AG10803 (cell line): ENCODE measurements at regions not wholly inside any gene's neighbourhood (a gene's known extent, or its start where the extent isn't known, plus 50 kb on each side); places are given as distances from the start of the nearest gene placed in this dataset.

ENCODE experiments used
- DNase-seq: peaks from one replicate; pipeline ENCODE4 v3.0.0; 2010; ENCODE audit warnings: low read depth
- H3K4me3 ChIP-seq: 2 replicates; pipeline ENCODE4 v1.5.1; 2011; ENCODE audit warnings: mild to moderate bottlenecking, low read length, control low read depth
- TF ChIP-seq, protein P1 (sequence below): conservative IDR thresholded peaks from 2 replicates; pipeline ENCODE4 v1.5.1; 2011; ENCODE audit warnings: mild to moderate bottlenecking, low read length, control low read depth, inconsistent platforms

DNA sequence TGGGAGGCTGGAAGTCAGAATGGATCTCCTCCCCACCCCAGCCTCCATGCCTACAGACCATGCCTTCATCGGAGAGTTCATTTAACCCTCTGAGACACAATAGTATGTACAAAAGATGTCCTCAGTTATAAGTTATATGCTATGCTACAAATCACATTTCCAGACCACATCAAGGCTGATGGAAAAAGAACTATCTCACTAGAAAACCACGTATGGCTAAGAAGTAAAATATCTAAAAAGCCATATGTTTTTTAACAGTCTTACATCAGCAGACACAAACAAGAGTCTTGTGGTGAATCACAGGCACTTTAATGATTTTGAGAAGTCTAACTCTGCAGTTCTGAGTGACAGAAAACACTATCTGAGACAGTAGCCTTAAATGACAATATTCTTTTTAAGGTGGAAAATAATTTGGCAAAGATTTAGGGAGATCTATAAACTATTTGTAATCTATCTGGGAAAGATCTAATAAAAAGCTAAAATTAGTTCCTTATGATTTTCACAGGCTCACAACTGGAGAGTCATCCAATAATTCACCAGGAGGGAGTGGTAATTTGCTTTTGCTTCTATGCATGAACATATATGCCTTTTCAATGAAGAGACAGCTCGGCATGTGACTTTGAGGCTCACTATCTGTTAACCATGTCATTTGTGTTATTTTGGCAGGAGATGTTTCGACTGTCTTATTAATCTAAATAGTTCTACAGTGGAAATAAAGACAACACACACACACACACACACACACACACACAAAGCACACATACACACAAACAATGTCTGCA lies 197.5 kb downstream of the IRS1 start:
- H3K4me3 ChIP-seq = no peak overlapping the region
- peak; percentile 74 for DNase-seq

DNA sequence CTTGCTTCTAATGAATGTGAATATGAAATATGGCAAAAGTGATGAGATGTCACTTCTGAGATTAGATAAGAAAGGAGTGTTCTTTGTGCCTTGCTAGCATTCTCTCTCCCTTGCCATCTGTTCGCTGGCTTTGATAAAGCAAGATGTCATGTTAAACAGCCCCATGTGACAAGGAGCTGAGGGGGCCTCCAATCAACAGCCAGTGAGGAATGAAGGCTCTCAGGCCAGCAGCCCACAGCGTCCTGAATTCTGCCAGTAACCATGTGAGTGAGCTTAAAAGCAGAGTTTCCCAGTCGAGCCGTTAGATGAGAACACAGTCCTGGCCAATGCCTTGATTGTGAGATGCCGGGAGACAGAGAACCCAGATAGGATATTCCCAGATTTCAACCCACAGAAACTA lies 198.8 kb downstream of the IRS1 start:
- no peak overlapping the region for H3K4me3 ChIP-seq
- no peak for DNase-seq
- TF ChIP-seq, protein P1, sequence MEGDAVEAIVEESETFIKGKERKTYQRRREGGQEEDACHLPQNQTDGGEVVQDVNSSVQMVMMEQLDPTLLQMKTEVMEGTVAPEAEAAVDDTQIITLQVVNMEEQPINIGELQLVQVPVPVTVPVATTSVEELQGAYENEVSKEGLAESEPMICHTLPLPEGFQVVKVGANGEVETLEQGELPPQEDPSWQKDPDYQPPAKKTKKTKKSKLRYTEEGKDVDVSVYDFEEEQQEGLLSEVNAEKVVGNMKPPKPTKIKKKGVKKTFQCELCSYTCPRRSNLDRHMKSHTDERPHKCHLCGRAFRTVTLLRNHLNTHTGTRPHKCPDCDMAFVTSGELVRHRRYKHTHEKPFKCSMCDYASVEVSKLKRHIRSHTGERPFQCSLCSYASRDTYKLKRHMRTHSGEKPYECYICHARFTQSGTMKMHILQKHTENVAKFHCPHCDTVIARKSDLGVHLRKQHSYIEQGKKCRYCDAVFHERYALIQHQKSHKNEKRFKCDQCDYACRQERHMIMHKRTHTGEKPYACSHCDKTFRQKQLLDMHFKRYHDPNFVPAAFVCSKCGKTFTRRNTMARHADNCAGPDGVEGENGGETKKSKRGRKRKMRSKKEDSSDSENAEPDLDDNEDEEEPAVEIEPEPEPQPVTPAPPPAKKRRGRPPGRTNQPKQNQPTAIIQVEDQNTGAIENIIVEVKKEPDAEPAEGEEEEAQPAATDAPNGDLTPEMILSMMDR = no peak

More for the DNA sequence above, 197.5 kb downstream of the IRS1 start:
- TF ChIP-seq, protein P1 = no peak

DNA sequence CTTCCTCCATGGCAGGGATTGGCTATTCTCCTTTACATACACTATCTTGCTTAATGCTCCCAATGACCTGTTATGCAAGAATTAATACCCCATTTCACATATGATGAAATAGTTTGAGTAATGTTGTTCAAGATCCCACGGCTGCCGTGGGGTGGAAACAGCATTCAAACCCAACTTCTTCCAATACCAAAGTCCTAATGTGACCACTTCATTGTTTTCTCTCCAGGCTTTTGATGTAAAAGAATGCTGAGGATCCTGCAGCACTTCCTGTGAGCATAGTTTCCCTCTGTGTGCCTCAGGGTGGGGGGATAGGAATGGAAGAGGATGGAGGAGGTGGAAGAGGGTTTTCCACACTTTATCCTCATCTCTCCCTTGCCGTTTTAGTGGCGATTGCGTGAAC lies 199.4 kb downstream of the IRS1 start:
- TF ChIP-seq, protein P1 = no peak
- DNase-seq = peak; percentile 83
- no peak overlapping the region for H3K4me3 ChIP-seq

DNA sequence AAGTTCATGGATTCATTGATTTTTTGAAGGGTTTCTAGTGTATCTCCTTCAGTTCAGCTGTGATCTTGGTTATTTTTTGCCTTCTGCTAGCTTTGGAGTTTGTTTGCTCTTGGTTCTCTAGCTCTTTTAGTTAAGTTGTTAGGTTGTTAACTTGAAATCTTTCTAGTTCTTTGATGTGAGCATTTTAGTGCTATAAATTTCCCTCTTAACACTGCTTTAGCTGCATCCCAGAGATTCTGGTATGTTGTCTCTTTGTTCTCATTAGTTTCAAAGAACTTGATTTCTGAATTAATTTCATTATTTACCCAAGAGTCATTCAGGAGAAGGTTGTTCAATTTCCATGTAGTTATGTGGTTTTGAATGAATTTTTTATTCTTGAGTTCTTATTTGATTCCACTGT lies 210.6 kb downstream of the IRS1 start:
- no peak for DNase-seq
- TF ChIP-seq, protein P1 = no peak
- no peak overlapping the region for H3K4me3 ChIP-seq

DNA sequence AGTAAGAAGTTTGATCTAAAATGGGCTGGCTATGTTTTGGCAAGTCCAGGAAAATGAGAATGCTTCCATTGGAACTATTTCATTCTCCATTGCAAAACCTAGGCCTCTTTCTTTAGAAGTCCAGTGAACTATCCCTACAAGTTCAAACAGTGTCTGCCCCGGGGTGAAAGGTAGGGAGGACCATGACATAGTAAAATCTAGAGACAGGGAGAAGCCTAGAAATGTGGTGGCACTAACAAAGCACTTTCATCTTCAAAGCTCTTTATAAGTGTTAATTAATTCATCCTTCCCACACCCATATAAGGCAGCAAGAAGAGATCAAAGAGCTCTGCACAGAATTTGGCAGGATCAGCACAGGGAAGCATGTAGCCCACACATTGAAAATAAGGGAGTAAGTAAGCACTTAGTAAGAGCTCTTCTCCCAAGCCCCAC lies 214.5 kb downstream of the IRS1 start:
- TF ChIP-seq, protein P1 = no peak
- H3K4me3 ChIP-seq = no peak overlapping the region
- DNase-seq = no peak

DNA sequence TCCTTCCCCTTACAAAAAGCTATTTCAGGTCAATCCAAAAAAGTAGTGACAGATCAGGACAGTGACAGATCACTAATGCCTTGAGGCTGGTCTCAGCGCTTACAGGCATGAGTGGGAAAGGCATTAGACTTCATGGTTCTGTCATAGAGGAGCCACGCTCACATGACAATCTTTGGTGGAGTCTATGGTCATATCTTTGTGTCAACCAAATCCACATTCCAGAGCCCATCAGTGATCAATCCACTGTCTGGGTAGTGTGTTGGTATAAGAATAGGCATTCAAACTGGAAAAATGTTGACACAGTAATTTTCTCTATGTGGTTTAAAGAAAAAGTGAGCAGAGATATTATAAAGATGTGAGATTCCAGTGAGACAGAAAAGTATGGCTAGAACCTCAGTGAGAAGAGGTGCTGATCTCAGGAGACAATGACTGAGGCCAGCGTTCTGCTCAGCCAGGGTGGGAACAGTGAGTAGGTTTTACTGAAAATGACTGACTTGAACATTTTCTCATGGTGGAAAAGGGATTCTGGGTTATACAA lies 215.0 kb downstream of the IRS1 start:
- TF ChIP-seq, protein P1 = no peak
- H3K4me3 ChIP-seq = no peak overlapping the region
- no peak for DNase-seq

DNA sequence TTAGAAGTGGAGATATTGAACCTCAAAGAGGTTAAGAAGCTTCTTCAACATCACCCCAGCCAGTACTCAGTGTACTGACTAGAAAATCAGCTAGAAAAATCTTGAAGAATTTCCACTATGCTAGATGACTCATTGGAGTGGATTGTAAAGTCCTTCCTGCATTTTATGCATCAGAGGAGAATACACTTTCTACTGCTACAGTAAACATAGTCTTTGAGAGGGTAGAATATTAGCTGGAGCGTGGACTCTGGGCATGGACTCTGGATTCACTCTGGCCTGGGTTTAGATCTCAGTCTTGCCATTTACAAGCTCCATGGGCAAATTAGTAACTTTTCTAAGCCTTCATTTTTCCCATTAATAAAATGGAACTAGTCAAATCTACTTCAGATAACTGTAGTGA lies 215.9 kb downstream of the IRS1 start:
- TF ChIP-seq, protein P1 = no peak
- no peak overlapping the region for H3K4me3 ChIP-seq
- peak; percentile 85 for DNase-seq
